Kidney glomerular epithelial cell (primary cell): ENCODE measurements at regions not wholly inside any gene's neighbourhood (a gene's known extent, or its start where the extent isn't known, plus 50 kb on each side); places are given as distances from the start of the nearest gene placed in this dataset.
A peak's percentile ranks its signal among the peaks of the same experiment; 100 is the strongest.

Experiments
- DNase-seq: peaks from one replicate; lab custom pipeline; 2025; lab: John Stamatoyannopoulos, UW

DNA sequence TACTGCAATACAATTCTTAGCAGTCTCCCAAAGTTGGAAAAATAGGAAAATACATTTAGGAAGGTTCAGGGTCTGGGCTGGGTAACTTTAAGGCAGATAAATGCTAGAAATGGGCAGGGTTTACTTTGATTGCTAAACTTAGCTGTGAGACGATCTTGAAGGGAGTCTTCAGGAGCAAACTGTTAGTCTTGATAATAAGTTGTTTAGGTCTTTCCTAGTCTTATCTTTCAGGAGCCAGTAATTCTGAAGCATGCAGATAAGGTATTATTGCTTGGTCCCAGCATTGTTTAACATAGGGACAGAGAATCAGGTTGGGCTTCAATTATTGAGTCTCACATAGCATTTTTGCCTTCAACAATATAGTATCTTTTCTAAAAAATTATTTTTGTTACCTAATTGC is 262.4 kb upstream of the MIR17HG start:
- no peak for DNase-seq

DNA sequence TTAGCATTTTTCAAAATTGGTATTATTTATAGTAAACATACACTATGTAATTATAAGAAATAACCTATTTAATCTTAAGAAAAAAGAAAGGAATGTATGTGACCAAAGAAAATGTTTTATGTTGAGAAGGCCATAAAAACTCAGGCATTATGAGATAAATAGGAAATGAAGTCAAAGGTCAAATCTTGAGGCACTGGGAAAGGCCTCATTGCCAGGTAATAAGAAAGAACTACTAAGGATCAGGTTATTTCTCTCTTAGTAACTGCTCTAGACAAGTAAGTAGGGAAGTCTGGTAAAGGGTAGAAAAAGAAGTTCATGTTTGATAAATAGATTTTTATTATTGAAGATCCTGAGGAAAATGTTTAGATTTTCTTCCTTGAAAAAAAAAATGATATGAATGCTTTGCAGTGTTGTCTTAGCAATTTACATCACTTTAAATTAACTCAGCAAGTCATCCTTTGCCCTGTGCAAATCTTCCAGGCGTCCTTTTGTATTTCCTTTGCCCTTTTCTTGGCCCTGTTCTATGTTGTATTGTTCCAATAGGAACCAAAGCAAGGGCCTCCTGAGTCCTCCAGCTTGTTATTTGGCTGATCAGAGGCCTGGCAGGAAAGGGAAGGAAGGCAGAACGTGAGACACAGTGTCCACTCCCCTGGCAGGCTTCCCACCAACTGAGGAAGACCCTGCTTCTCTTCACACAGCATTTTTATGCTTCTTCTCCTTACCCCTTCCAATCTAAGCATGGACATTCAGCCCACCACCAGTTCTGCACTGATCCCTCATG is 260.4 kb upstream of the MIR17HG start:
- no peak for DNase-seq

- DNase-seq: no peak
These were observed 250.2 kb upstream of the MIR17HG start for GRCh38 chr13:91097269-91097668.

DNA sequence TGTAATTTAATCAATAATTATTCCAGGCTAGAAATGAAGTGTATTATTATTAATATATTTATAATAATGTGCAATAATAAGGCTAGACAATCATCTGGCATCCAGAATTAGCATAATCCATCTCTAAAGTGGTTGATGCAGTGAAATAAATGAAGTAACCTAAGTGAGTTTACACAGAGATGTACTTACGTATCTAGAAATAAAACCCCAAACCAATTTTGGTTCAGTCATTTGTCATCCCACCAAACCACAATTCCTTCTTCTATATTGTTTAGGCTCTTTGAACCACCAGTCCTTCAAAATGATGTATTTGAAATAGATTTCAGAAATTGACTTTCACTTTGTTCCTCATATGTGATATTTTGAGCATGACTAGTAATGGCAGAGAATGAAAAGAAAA is 247.6 kb upstream of the MIR17HG start:
- no peak for DNase-seq

DNA sequence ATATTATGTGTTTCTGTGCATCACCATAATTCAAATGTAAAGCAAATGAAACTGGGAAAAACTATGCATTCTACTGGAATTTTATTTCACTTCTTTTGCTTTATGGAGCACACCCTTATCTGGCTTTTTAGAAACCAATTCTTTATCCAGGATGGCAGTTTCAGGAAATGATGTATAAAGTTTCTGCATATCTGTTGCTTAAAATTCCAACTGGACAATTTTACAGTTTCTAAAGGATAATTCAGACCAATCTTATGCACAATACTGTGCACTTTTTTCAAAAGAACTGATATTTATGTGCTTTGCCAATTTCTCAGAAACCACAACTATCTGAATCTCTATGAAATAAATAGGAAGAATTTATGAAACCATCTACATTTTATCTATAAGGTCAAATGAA is 246.5 kb upstream of the MIR17HG start:
- DNase-seq: no peak

GRCh38 chr13:91101381-91101780 is 246.1 kb upstream of the MIR17HG start:
- no peak for DNase-seq

- no peak for DNase-seq
These were observed 242.2 kb upstream of the MIR17HG start for GRCh38 chr13:91105270-91105669.

DNA sequence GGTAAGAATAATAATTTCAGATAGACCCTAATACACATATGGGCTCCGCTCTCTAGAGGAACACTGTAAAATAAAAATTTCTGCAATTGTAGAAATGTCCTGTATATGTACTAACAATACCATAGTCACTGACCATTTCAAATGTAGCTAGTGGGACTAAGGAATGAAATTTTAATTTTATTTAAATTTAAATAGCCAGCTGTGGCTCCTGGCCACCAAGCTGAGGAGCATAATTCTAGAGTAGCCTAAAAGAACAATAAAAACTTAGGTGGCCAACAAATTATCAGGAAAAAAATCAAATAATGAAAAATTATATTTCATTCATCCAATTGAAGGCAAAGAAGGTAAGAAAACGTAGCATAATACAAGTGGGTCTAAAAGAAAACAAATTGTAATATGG is 240.9 kb upstream of the MIR17HG start:
- no peak for DNase-seq

GRCh38 chr13:91108315-91108714 is 239.2 kb upstream of the MIR17HG start:
- DNase-seq: no peak

DNA sequence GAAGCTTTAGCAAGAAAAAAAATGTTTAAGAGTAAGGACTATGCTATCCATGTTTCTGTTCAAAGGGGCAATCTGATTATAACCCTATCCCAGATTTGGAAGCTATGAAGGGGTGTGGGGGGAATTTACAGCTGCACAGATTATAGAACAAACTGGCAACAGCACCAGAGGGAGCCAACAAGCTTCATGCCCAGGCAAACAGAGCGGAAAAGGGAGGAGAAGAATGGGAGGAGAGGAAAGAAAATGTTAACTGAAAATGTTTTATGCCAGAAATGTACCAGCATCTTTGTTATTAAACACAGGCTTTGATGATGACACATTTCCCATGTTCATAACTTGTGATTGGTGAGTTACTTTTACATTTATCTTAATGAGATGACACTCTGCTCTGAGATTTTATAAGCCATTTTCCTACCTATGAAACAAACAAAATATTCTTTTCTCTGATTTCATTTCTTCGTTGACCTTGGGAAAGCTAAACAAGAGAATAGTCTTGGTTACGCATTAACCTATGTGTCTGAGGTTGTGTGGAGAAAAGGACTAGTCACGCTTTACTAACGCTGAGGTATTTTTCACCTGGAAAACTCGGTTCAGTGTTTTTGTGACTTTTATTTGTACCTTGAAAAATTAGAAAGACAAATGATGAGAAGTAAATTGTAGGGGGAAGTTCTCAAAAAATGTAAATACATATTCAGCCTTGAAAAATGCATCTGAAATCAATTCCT is 235.8 kb upstream of the MIR17HG start:
- peak; percentile 83 for DNase-seq

GRCh38 chr13:91112201-91112923 is 235.1 kb upstream of the MIR17HG start:
- DNase-seq: no peak

- no peak for DNase-seq
These were observed 234.6 kb upstream of the MIR17HG start for GRCh38 chr13:91112924-91113277.

DNA sequence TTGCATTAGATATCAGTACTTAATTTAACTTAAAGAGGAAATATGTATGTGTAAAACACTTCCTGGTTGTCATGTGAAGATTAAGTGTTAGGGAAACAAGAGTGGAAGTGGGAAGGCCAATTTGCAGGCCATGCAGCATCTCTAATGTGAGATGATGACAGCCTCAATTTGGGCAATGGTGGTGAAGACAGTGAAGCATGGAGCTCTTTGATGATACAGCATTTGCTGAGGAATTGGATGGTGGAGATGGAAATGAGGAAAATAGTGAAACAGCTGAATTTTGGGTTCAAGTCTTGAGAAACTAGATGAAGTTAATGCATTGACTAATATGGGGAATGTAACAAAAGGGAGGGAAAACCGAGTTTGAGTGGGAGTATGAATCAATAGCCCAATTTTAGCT is 231.7 kb upstream of the MIR17HG start:
- DNase-seq: no peak

DNA sequence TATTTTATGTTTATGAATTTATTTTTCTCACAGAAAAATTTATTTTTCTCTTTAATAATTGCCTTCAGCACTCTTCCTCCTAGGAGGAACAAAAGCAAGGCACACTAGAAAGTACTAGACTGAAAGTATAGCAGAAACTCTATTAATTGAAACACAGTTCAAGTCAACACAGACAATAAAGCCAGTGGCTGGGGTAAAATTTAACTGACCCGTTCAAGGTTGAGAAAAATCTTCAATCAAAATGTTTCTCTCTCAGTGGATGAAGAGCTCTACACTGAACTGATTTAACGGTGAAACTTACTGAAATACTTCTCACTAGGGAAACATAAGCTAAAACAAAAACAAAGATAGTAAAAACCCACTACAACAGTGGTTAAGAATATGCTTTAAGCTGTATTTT is 230.1 kb upstream of the MIR17HG start:
- no peak for DNase-seq

- no peak for DNase-seq
These were observed 227.8 kb upstream of the MIR17HG start for GRCh38 chr13:91119643-91120042.

DNA sequence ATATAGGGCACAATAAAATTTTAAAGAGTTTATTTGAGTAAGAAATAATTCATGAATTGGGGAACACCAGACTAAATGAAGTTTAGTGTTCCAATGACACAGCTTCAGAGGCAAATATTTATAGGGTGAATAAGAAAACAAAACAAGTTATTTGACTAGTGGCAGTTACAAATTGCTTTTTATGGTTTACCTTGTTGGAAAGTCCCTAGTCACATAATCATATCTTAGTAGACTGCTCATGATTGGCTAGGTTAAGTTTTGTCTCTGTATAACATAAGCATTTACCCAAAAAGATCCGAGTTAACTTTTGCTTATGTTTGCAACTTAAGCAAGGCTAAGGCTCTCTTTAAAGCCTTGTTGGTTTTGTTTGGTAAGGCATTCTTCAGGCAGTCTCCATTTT is 224.7 kb upstream of the MIR17HG start:
- no peak for DNase-seq

DNA sequence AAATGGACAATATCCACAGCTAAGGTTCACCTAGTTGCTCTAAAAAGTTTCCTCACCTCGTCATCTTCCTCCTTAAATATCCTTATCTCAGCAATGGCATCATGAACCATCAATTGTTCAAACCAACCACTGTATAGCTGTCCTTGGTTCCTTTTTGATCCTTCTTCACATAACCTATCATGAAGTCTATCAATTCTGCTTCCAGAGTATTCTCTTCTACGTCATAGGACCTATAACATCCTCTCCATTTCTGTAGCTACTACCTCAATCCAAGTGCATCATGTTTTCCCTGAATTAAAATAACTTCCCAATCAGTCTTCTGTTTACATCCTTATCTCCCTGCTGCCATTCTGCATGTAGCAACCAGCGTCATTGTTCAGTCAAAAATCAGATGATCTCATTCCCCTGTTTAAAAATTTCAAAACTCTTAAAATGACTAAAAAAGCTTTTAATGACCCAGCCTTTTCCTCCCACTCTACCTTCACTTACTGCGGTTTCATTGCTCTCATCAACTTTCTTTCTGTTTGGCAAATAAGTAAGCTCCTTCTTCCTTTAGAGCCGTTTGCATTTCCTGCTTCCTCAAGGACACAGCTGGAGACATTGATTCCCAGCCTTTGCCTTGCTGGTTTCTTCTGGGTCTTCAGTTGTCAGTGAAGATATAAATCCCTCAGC is 223.9 kb upstream of the MIR17HG start:
- DNase-seq: peak; percentile 30

DNA sequence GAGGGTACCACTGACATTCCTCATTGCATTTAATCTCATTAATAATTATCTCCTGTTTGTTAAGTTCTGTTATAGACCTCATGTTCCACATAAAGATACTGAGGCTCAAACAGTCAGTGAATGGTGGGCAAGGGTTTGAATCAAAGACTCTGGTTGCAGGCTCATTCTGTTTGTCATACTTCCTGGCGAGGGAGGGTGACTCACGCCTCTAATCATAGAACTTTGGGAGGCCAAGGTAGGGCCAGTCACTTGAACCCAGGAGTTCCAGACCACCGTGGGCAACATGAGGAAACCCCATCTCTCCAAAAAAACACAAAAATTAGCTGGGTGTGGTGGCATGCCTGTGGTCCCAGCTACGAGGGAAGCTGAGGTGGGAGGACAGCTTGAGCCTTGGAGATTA is 220.7 kb upstream of the MIR17HG start:
- DNase-seq: no peak

GRCh38 chr13:91127995-91128394 is 219.5 kb upstream of the MIR17HG start:
- DNase-seq: no peak

- no peak for DNase-seq
These were observed 215.1 kb upstream of the MIR17HG start for GRCh38 chr13:91132381-91132780.

DNA sequence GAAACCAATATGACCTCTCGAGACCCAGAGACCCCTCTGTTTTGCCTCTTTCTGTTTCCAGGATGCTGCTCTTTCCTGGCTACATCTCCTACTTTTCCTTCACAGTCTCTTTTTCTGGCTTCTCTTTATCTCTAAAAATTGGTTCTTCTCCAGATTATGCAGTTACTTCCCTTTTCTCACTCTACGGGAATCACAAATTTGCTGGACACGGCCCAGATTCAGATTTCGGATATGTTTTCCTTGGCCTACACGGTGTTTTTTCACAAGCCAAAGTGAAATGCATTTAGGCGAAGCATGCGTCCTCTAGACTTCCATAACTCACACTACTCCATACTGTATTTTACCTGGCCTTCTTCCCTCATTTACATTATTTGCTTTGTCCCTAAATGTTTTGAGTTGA is 214.7 kb upstream of the MIR17HG start:
- DNase-seq: no peak

GRCh38 chr13:91133941-91134802 is 213.3 kb upstream of the MIR17HG start:
- peak; percentile 86 for DNase-seq
